ENCODE measurements at regions not wholly inside any gene's neighbourhood (a gene's known extent, or its start where the extent isn't known, plus 50 kb on each side); places are given as distances from the start of the nearest gene placed in this dataset.

DNA sequence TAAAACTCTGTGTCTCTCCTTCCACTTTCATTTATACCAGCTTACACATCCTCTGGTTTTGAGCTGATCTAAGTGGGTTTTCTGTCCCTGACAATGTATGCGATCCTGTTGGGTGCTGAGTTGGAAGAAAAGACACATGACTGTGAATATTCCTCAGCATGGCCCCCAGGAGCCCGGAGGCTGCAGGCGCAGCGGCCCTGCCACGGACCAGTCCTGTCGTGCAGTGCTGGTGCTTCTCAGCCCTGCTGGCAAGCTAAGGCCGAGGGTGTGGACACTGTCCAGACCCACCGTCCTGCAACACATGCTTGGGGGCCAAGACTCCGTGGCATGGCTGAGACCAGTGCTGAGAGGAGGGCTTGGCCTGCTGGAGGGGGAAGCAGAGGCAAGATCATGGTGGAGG lies 328.9 kb upstream of the IRX2 start:
- no peak for FAIRE-seq
- H3K36me3 ChIP-seq, result no peaks in the 10 kb centered on the region
- H3K27me3 ChIP-seq, result peaks cover 0 to 6% (median 0%) of the 10 kb centered on the region in 4 donors
- intact Hi-C loops (cut with DNase I), result no loop called here
- no peaks in the 10 kb centered on the region for H3K4me1 ChIP-seq
- H3K4me3 ChIP-seq, result no peak overlapping the region
- WGBS, 2 donors, result 71 to 79% methylated on average over 9 of the region's 9 CpGs
- no peak for ATAC-seq
- no peaks in the 10 kb centered on the region for H3K9me3 ChIP-seq
- TF ChIP-seq CTCF (IDR thresholded peaks at IDR 0.05), result no peak
- no peak overlapping the region for H3K27ac ChIP-seq
- no peak for DNase-seq

- ATAC-seq, result no peak
- H3K36me3 ChIP-seq, result no peaks in the 10 kb centered on the region
- TF ChIP-seq CTCF (IDR thresholded peaks at IDR 0.05), result no peak
- no peak overlapping the region for H3K27ac ChIP-seq
- H3K9me3 ChIP-seq, result no peaks in the 10 kb centered on the region
- WGBS, 2 donors, result 39 to 47% methylated on average over 10 of the region's 10 CpGs
- no peaks in the 10 kb centered on the region for H3K27me3 ChIP-seq
- FAIRE-seq, result no peak
- no peaks in the 10 kb centered on the region for H3K4me1 ChIP-seq
- no peak overlapping the region for H3K4me3 ChIP-seq
- intact Hi-C loops (cut with DNase I), result no loop called here
- no peak for DNase-seq
These were observed 326.2 kb upstream of the IRX2 start for GRCh38 chr5:3077684-3078083.

- Histone ChIP-seq H3K27ac (no peak overlapping the region), H3K4me3 (no peak overlapping the region), H3K36me3 (no peaks in the 10 kb centered on the region), H3K27me3 (no peaks in the 10 kb centered on the region), H3K9me3 (no peaks in the 10 kb centered on the region), H3K4me1 (no peaks in the 10 kb centered on the region)
- FAIRE-seq (no peak), ATAC-seq (no peak), DNase-seq (no peak)
- TF ChIP-seq CTCF (IDR thresholded peaks at IDR 0.05), result no peak
- WGBS, 2 donors, result 44 to 71% methylated on average over 2 of the region's 2 CpGs
- intact Hi-C loops (cut with DNase I), result no loop called here
These were observed 323.8 kb upstream of the IRX2 start for GRCh38 chr5:3075309-3075708.

DNA sequence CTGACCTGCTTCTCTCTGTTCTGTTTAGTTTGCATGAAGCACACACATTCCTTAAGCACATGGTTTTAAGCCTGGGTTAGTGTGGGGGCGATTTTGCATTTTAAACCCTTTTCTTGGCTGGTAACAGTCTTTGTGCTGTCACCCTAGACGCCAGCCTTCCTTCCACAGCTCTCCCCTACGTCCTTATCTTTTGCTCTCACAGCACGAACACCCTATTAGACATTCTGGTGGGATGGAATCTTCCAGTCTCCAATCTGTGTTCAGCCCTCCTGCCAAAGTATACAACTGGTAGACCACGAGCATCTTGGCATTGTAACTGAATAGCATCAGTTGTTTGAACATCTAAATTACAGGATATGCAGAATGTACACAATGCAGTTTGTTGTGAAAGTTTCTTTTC lies 316.9 kb upstream of the IRX2 start:
- FAIRE-seq (no peak), ATAC-seq (no peak), DNase-seq (no peak)
- intact Hi-C loops (cut with DNase I), result no loop called here
- Histone ChIP-seq H3K9me3 (no peaks in the 10 kb centered on the region), H3K4me3 (no peak overlapping the region), H3K27me3 (no peaks in the 10 kb centered on the region), H3K27ac (no peak overlapping the region), H3K4me1 (no peaks in the 10 kb centered on the region), H3K36me3 (no peaks in the 10 kb centered on the region)
- WGBS, 2 donors, result 15 to 18% methylated on average over 5 of the region's 5 CpGs
- TF ChIP-seq CTCF (IDR thresholded peaks at IDR 0.05), result no peak

- no peaks in the 10 kb centered on the region for H3K4me1 ChIP-seq
- TF ChIP-seq CTCF (IDR thresholded peaks at IDR 0.05), result no peak
- no peaks in the 10 kb centered on the region for H3K36me3 ChIP-seq
- FAIRE-seq, result no peak
- H3K4me3 ChIP-seq, result no peak overlapping the region
- no peak for ATAC-seq
- DNase-seq, result no peak
- H3K27me3 ChIP-seq, result no peaks in the 10 kb centered on the region
- H3K9me3 ChIP-seq, result no peaks in the 10 kb centered on the region
- no peak overlapping the region for H3K27ac ChIP-seq
- intact Hi-C loops (cut with DNase I), result no loop called here
- WGBS, 2 donors, result 73 to 84% methylated on average over 2 of the region's 2 CpGs
These were observed 308.8 kb upstream of the IRX2 start for GRCh38 chr5:3060283-3060682.

All from pancreas (tissue), 10 donors.